Heart right ventricle (tissue), 16 donors: ENCODE measurements at regions not wholly inside any gene's neighbourhood (a gene's known extent, or its start where the extent isn't known, plus 50 kb on each side); places are given as distances from the start of the nearest gene placed in this dataset.

ENCODE experiments used
- ATAC-seq, 8 donors: fragments of 200-7000 bp; cut with Tn5 transposase; one replicate each; pipeline ENCODE4 v1.9.1; 2020; ENCODE audit warnings: mild to moderate bottlenecking in 8 of 8, moderate library complexity in 8 of 8, moderate number of reproducible peaks in 1 of 8
- DNase-seq, 2 donors: peaks; one replicate each; pipeline ENCODE4 v3.0.0-alpha.2; 2020
- H3K27ac ChIP-seq, 10 donors: fragments of 200-600 bp; sonication (generic) in 2 of 10; one replicate each; pipeline versions ENCODE4 v1.5.0 to v1.8.0; 2020 to 2022; ENCODE audit warnings: mild to moderate bottlenecking in 3 of 10
- H3K27me3 ChIP-seq, 7 donors: fragments of 200-600 bp; one replicate each; pipeline ENCODE4 v1.8.0; 2021 to 2022; ENCODE audit warnings: mild to moderate bottlenecking in 2 of 7
- H3K36me3 ChIP-seq, 9 donors: fragments of 200-600 bp; sonication (generic) in 1 of 9; one replicate each; pipeline versions ENCODE4 v1.5.0 to v1.8.0; 2020 to 2022; ENCODE audit warnings: mild to moderate bottlenecking in 2 of 9
- H3K4me1 ChIP-seq, 9 donors: fragments of 200-600 bp; sonication (generic) in 1 of 9; one replicate each; pipeline versions ENCODE4 v1.5.0 to v1.8.0; 2020 to 2022; ENCODE audit warnings: mild to moderate bottlenecking in 4 of 9
- H3K4me3 ChIP-seq, 10 donors: fragments of 200-600 bp; sonication (generic) in 2 of 10; one replicate each; pipeline versions ENCODE4 v1.5.0 to v1.8.0; 2020 to 2022; ENCODE audit warnings: mild to moderate bottlenecking in 7 of 10, moderate library complexity in 2 of 10
- H3K9me3 ChIP-seq, 11 donors: fragments of 200-600 bp in 10 of 11; sonication (generic) in 2 of 11; one replicate each; pipeline versions ENCODE4 v1.5.0 to v1.8.0; 2013 to 2022; ENCODE audit warnings: mild to moderate bottlenecking in 2 of 11, control low read depth in 1 of 11, moderate library complexity in 1 of 11
- WGBS, 2 donors: extraction: QIAGEN DNeasy Blood & Tissue Kit; methylation state at CpG; one replicate each; pipeline ENCODE4 v1.1.7; 2013; ENCODE audit warnings: inconsistent platforms in 1 of 2; 5-methylcytosine and 5-hydroxymethylcytosine counted together
- intact Hi-C, 10 donors: fragments of 100-400 bp; cut with DNase I; formaldehyde crosslinking; loops; one replicate each; pipeline versions ENCODE4 v1.11.1 to v1.14.2; 2022
- TF ChIP-seq, protein P1 (sequence below), 9 donors: fragments of 200-600 bp; sonication (generic) in 2 of 9; IDR thresholded peaks; one replicate each; pipeline versions ENCODE4 v1.5.0 to v1.8.0; 2021 to 2022; ENCODE audit warnings: antibody characterized with exemption in 9 of 9, mild to moderate bottlenecking in 5 of 9, moderate library complexity in 1 of 9
- donor health status: Arrhythmogenic right ventricular cardiomyopathy.
- donor health status: ischemic (EF 13 %, LVEDD 7.1; RV severe dilation, severe dysfunction).
- donor health status: healthy with polysubstance abuse.
- donor health status: DM: no; HTN: yes; CAD: no.
- donor health status: DM: no; HTN: no; CAD: no.
- donor health status: ischemic (EF 25% LVEDD 6.9; RV normal size, moderate dysfunction).
- donor health status: ischemic (EF 25% LVEDD 5.7; RV mildly dilated, moderate dysfunction).
- donor health status: healthy.
- donor health status: DM: yes; HTN: yes; CAD: no.
- donor health status: Ischemic cardiomyopathy.
- donor health status: ischemic (EF 35%, LVEDD 5.7; RV mildly dilated, moderate dysfunction).
- donor health status: nonischemic (EF 11% LVEDD 7.7; RV severe dilation, severe dysfunction).
- donor health status: DM: yes; HTN: yes; CAD: no.
- donor health status: PGD.
- donor health status: ischemic (EF 29% LVEDD 5.4; RV normal size, mild dysfunction).
- donor health status: nonischemic (EF 23%, LVEDD 6.1; RV moderate dilation, normal function).

DNA sequence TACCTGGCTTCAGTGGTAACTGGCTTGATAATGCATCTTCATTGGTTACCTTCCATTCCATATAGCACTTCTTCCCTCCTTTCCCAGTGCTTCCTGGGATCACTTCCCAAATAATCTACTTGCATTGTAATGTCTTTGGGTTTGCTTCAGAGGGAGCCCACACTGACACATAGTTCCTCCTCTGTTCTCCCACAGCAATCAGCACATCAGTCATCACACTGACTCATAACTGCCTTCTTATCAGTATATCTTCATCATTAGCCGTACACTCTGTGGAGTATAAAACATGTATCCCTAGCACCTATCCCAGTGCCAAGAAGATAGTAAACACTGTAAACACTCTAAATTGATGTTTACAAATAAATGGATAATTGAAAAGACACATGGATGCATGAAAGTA lies 91.4 kb upstream of the SCN10A start:
- WGBS, 2 donors: 40 to 46% methylated on average over 1 of the region's 1 CpG
- intact Hi-C loops: no loop called here
- H3K27ac ChIP-seq: no peak overlapping the region
- DNase-seq: no peak
- H3K27me3 ChIP-seq: no peaks in the 10 kb centered on the region
- H3K36me3 ChIP-seq: no peaks in the 10 kb centered on the region
- H3K4me1 ChIP-seq: no peaks in the 10 kb centered on the region
- no peak overlapping the region for H3K4me3 ChIP-seq
- TF ChIP-seq, protein P1, sequence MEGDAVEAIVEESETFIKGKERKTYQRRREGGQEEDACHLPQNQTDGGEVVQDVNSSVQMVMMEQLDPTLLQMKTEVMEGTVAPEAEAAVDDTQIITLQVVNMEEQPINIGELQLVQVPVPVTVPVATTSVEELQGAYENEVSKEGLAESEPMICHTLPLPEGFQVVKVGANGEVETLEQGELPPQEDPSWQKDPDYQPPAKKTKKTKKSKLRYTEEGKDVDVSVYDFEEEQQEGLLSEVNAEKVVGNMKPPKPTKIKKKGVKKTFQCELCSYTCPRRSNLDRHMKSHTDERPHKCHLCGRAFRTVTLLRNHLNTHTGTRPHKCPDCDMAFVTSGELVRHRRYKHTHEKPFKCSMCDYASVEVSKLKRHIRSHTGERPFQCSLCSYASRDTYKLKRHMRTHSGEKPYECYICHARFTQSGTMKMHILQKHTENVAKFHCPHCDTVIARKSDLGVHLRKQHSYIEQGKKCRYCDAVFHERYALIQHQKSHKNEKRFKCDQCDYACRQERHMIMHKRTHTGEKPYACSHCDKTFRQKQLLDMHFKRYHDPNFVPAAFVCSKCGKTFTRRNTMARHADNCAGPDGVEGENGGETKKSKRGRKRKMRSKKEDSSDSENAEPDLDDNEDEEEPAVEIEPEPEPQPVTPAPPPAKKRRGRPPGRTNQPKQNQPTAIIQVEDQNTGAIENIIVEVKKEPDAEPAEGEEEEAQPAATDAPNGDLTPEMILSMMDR (IDR thresholded peaks at IDR 0.05): no peak
- H3K9me3 ChIP-seq: no peaks in the 10 kb centered on the region
- ATAC-seq: no peak

GRCh38 chr3:38890426-38890825 lies 74.4 kb upstream of the SCN10A start:
- Histone ChIP-seq H3K36me3 (no peaks in the 10 kb centered on the region), H3K4me1 (no peaks in the 10 kb centered on the region), H3K27me3 (no peaks in the 10 kb centered on the region), H3K27ac (no peak overlapping the region), H3K9me3 (peaks cover 0 to 25% (median 8%) of the 10 kb centered on the region in 11 donors), H3K4me3 (no peak overlapping the region)
- intact Hi-C loops: loop anchor here in 1 of 10 donors (10.0 kb wide), 1 partner anchor 324 kb away; no protein-coding TSS in a partner anchor
- DNase-seq (no peak), ATAC-seq (no peak)
- 78% methylated on average over 4 of the region's 4 CpGs for WGBS, 2 donors
- TF ChIP-seq, protein P1 (IDR thresholded peaks at IDR 0.05): no peak

DNA sequence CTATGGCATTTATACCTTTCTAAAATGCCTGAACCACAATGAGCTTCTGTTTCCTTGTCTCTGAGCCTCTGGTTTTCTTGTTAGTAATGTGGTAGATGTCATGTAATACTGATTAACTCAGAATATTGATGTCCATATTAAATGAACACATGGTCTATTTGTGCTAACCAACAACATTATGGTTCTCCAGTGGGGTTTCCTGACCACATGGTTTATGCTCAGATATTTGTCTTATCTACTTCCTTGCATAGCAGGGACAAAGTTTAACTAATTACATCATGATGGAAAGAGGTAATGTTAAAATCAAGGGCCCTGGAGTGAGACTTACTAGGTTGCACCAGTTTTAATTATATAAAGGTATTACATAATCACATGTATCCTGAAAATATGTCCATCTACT lies 62.6 kb upstream of the SCN10A start:
- no peaks in the 10 kb centered on the region for H3K9me3 ChIP-seq
- TF ChIP-seq, protein P1 (IDR thresholded peaks at IDR 0.05): no peak
- peaks cover 0 to 6% (median 0%) of the 10 kb centered on the region in 9 donors for H3K4me1 ChIP-seq
- no peaks in the 10 kb centered on the region for H3K36me3 ChIP-seq
- DNase-seq (no peak), ATAC-seq (no peak)
- no peaks in the 10 kb centered on the region for H3K27me3 ChIP-seq
- intact Hi-C loops: no loop called here
- H3K27ac ChIP-seq: no peak overlapping the region
- no peak overlapping the region for H3K4me3 ChIP-seq
